HFFc6 (cell line): ENCODE measurements at regions not wholly inside any gene's neighbourhood (a gene's known extent, or its start where the extent isn't known, plus 50 kb on each side); places are given as distances from the start of the nearest gene placed in this dataset.

ENCODE experiments used
- DNase-seq: peaks from one replicate; pipeline ENCODE4 v3.0.0-alpha.2; 2018
- H3K27ac Mint-ChIP-seq: 2 replicates; pipeline ENCODE4 v1.8.0; 2020; ENCODE audit warnings: mild to moderate bottlenecking, mixed read lengths
- H3K27me3 Mint-ChIP-seq: 2 replicates; pipeline ENCODE4 v1.8.0; 2021; ENCODE audit warnings: mild to moderate bottlenecking, moderate library complexity, mixed read lengths; ENCODE audit not compliant: insufficient read depth
- H3K36me3 Mint-ChIP-seq: 2 replicates; pipeline ENCODE4 v1.8.0; 2021; ENCODE audit warnings: low read depth, mixed read lengths
- H3K4me1 Mint-ChIP-seq: 2 replicates; pipeline ENCODE4 v1.8.0; 2020; ENCODE audit warnings: low read depth, mixed read lengths
- H3K4me3 Mint-ChIP-seq: 2 replicates; pipeline ENCODE4 v1.8.0; 2020; ENCODE audit warnings: mild to moderate bottlenecking, moderate library complexity, mixed read lengths
- H3K9me3 Mint-ChIP-seq: 2 replicates; pipeline ENCODE4 v1.8.0; 2020; ENCODE audit warnings: mild to moderate bottlenecking, mixed read lengths
- TF ChIP-seq, protein P1 (sequence below): fragments of 200-600 bp; sonication (generic); IDR thresholded peaks from 2 replicates; pipeline ENCODE4 v1.5.0; 2021; ENCODE audit warnings: antibody characterized with exemption, mild to moderate bottlenecking

DNA sequence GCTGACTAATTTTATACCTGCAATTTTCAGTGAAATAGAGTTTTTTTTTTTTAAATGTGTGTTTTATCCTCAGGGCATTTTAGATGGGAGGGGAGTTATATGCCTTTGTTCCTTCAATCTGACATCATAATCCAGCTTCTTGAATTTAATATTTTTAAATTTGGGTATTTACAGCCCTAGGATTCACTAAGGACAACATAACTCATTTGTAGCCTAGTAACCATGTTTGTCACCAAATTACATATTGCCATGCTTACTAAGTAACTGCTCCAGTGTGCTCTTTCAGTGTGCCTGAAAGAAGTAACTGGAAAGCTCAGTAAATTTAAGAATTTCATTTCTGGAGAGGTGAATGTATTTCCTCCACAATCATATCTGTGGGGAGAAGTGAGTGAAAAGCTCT lies 56.8 kb upstream of the DGKB start:
- no peak overlapping the region for H3K27ac Mint-ChIP-seq
- H3K4me1 Mint-ChIP-seq, result no peaks in the 10 kb centered on the region
- no peaks in the 10 kb centered on the region for H3K9me3 Mint-ChIP-seq
- TF ChIP-seq, protein P1, sequence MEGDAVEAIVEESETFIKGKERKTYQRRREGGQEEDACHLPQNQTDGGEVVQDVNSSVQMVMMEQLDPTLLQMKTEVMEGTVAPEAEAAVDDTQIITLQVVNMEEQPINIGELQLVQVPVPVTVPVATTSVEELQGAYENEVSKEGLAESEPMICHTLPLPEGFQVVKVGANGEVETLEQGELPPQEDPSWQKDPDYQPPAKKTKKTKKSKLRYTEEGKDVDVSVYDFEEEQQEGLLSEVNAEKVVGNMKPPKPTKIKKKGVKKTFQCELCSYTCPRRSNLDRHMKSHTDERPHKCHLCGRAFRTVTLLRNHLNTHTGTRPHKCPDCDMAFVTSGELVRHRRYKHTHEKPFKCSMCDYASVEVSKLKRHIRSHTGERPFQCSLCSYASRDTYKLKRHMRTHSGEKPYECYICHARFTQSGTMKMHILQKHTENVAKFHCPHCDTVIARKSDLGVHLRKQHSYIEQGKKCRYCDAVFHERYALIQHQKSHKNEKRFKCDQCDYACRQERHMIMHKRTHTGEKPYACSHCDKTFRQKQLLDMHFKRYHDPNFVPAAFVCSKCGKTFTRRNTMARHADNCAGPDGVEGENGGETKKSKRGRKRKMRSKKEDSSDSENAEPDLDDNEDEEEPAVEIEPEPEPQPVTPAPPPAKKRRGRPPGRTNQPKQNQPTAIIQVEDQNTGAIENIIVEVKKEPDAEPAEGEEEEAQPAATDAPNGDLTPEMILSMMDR, result no peak
- DNase-seq, result no peak
- H3K36me3 Mint-ChIP-seq, result no peaks in the 10 kb centered on the region
- H3K4me3 Mint-ChIP-seq, result no peak overlapping the region
- H3K27me3 Mint-ChIP-seq, result peaks cover 4% of the 10 kb centered on the region; the same call in 1 of the 2 replicates

DNA sequence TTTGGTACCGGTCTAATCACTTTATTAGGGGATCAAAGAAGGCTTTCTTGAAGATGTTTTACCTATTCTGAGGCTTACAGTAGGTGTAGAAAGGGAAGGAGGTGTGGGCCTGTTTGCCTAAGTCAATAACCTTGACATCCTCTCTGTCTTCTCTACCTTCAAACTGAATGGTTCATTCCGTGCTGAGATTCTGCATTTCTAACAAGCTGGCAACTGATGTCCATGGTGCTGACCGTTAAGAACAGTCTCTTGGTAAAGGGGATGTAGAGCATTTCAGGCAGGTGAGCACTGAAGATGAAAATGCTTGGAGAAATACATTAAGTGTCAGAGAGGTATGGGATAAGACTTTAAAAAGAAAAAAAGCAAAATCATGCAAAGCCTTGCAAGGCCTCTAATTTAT lies 51.5 kb upstream of the DGKB start:
- no peaks in the 10 kb centered on the region for H3K9me3 Mint-ChIP-seq
- H3K27me3 Mint-ChIP-seq, result no peaks in the 10 kb centered on the region
- H3K27ac Mint-ChIP-seq, result no peak overlapping the region
- H3K4me1 Mint-ChIP-seq, result peaks cover 5% of the 10 kb centered on the region; the same call in 1 of the 2 replicates
- DNase-seq, result no peak
- no peak overlapping the region for H3K4me3 Mint-ChIP-seq
- H3K36me3 Mint-ChIP-seq, result no peaks in the 10 kb centered on the region
- TF ChIP-seq, protein P1, result no peak
